K562 (cell line): ENCODE measurements at regions not wholly inside any gene's neighbourhood (a gene's known extent, or its start where the extent isn't known, plus 50 kb on each side); places are given as distances from the start of the nearest gene placed in this dataset.

Experiments used
- ATAC-seq: fragments of 200-7000 bp; cut with Tn5 transposase; 3 replicates; pipeline ENCODE4 v1.9.1; 2020; ENCODE audit warnings: moderate library complexity
- BruUV-seq: library from RNA; stranded (reverse); fragments of 400-500 nt; replicated peaks from 2 replicates; lab custom pipeline; 2021; lab: Mats Ljungman, UMichigan
- CTCF ChIA-PET: fragments of 300-600 bp; formaldehyde crosslinking; extraction: SDS; loops from one replicate; lab custom pipeline; 2021; ENCODE audit warnings: low intra/inter-chr PET ratio; lab: Yijun Ruan, JAX
- POLR2A ChIA-PET: fragments of 300-600, 350-650 bp; sonication (Branson Sonifier 250); formaldehyde crosslinking; extraction: SDS; loops from one replicate; lab custom pipeline; 2021; ENCODE audit warnings: antibody characterized with exemption, inconsistent platforms; lab: Yijun Ruan, JAX
- DNase-seq, 4 experiments: peaks; one replicate each; pipeline versions ENCODE4 v3.0.0 to v3.0.0-alpha.2; 2011 to 2018; ENCODE audit warnings: low spot score in 3 of 4, mixed read lengths in 3 of 4; ENCODE audit errors: extremely low read depth in 1 of 4
- FAIRE-seq: peaks from 2 replicates; lab custom pipeline; 2011; peaks lifted over from hg19 to GRCh38; lab: Jason Lieb, UNC
- H2AFZ ChIP-seq: 2 replicates; pipeline ENCODE4 v1.6.0; 2011; ENCODE audit warnings: low read depth, low read length, control low read depth, inconsistent platforms
- H3K27ac ChIP-seq: fragments of 200-600 bp; 3 replicates; pipeline ENCODE4 v1.8.0; 2011; ENCODE audit warnings: low read depth, mild to moderate bottlenecking, control low read depth, inconsistent platforms, low read length, moderate library complexity, mixed read lengths; ENCODE audit errors: extremely low read depth
- H3K27me3 ChIP-seq, 2 experiments: fragments of 300-600 bp in 1 of 2; 2 replicates in 1 of 2; 3 replicates in 1 of 2; pipeline versions ENCODE4 v1.6.0 to v1.8.0; 2011; ENCODE audit warnings: inconsistent platforms in 2 of 2, low read length in 2 of 2, mild to moderate bottlenecking in 1 of 2, mixed read lengths in 1 of 2, moderate library complexity in 1 of 2; ENCODE audit not compliant: control insufficient read depth in 2 of 2, insufficient read depth in 2 of 2
- H3K36me3 ChIP-seq: fragments of 300-600 bp; 3 replicates; pipeline ENCODE4 v1.8.0; 2011; ENCODE audit warnings: mild to moderate bottlenecking, low read length, inconsistent platforms; ENCODE audit not compliant: control insufficient read depth, insufficient read depth
- H3K4me1 ChIP-seq, 2 experiments: fragments of 200-600 bp in 1 of 2; replicated peaks in 1 of 2; 2 replicates in 1 of 2; 3 replicates in 1 of 2; pipeline versions ENCODE4 v1.5.1 to v1.8.0; 2011; ENCODE audit warnings: inconsistent platforms in 2 of 2, low read length in 2 of 2, mild to moderate bottlenecking in 1 of 2, mixed read lengths in 1 of 2, moderate library complexity in 1 of 2; ENCODE audit not compliant: control insufficient read depth in 2 of 2, insufficient read depth in 2 of 2
- H3K4me2 ChIP-seq: 2 replicates; pipeline ENCODE4 v1.6.1; 2011; ENCODE audit warnings: low read length, control low read depth, inconsistent platforms, mixed read lengths; ENCODE audit not compliant: insufficient read depth
- H3K4me3 ChIP-seq: fragments of 200-600 bp; sonication (generic), shearing (Covaris generic); 2 replicates; pipeline ENCODE4 v1.5.1; 2016; ENCODE audit warnings: control low read depth, inconsistent platforms
- H3K79me2 ChIP-seq: fragments of 200-600 bp; 3 replicates; pipeline ENCODE4 v1.8.0; 2011; ENCODE audit warnings: low read length, inconsistent platforms; ENCODE audit not compliant: control insufficient read depth, insufficient read depth
- H3K9ac ChIP-seq, 2 experiments: 2 replicates each; pipeline versions ENCODE4 v1.6.0 to v1.6.1; 2011; ENCODE audit warnings: low read depth in 2 of 2, low read length in 2 of 2, control low read depth in 1 of 2, inconsistent platforms in 1 of 2, mild to moderate bottlenecking in 1 of 2, mixed read lengths in 1 of 2; ENCODE audit not compliant: insufficient read depth in 1 of 2
- H3K9me1 ChIP-seq: one replicate; pipeline ENCODE4 v1.6.0; 2011; ENCODE audit warnings: inconsistent platforms, mild to moderate bottlenecking, low read length, moderate library complexity; ENCODE audit not compliant: control insufficient read depth, insufficient read depth
- H3K9me3 ChIP-seq: replicated peaks from 2 replicates; pipeline ENCODE4 v1.5.1; 2011; ENCODE audit warnings: low read depth, low read length, inconsistent platforms; ENCODE audit not compliant: control insufficient read depth, insufficient read depth
- H4K20me1 ChIP-seq: replicated peaks from 2 replicates; pipeline ENCODE4 v1.6.1; 2011; ENCODE audit warnings: low read length, inconsistent platforms, mixed read lengths; ENCODE audit not compliant: control insufficient read depth, insufficient read depth
- E2F3 ChIP-seq: fragments of 250-450 bp; sonication (Bioruptor Pico); IDR thresholded peaks from 2 replicates; pipeline ENCODE4 v1.4.0; 2020; ENCODE audit warnings: mild to moderate bottlenecking
- ETS2 ChIP-seq: IDR thresholded peaks from 2 replicates; pipeline ENCODE4 v1.6.1; 2016; ENCODE audit warnings: borderline replicate concordance, missing genetic modification characterization, mild to moderate bottlenecking, moderate library complexity, missing compliant biosample characterization; ENCODE audit not compliant: poor library complexity, severe bottlenecking
- HIVEP1 ChIP-seq: fragments of 250-450 bp; sonication (Bioruptor Pico); IDR thresholded peaks from 2 replicates; pipeline ENCODE4 v1.4.0; 2020; ENCODE audit warnings: mild to moderate bottlenecking
- KHSRP ChIP-seq: fragments of 450-650 bp; IDR thresholded peaks from 2 replicates; pipeline ENCODE4 v1.6.1; 2017
- MYBL2 ChIP-seq, 2 experiments: fragments of 450-650 bp in 1 of 2; sonication (generic) in 1 of 2; formaldehyde crosslinking in 1 of 2; IDR thresholded peaks; 2 replicates each; pipeline versions ENCODE4 v1.6.1 to v1.8.1; 2017 to 2022; ENCODE audit warnings: borderline replicate concordance in 1 of 2, inconsistent platforms in 1 of 2, low read depth in 1 of 2, mild to moderate bottlenecking in 1 of 2, missing genetic modification reagents in 1 of 2, moderate library complexity in 1 of 2
- POLR2AphosphoS2 ChIP-seq: IDR thresholded peaks from 2 replicates; pipeline ENCODE4 v1.6.1; 2012; ENCODE audit warnings: low read length, improper control_type of control experiment
- TEAD4 ChIP-seq, 2 experiments: sonication (generic) in 1 of 2; formaldehyde crosslinking in 1 of 2; IDR thresholded peaks; 2 replicates each; pipeline versions ENCODE4 v1.6.1 to v1.8.0; 2012 to 2022; ENCODE audit warnings: borderline replicate concordance in 1 of 2, inconsistent platforms in 1 of 2, low read length in 1 of 2, mild to moderate bottlenecking in 1 of 2, missing genetic modification reagents in 1 of 2
- ZEB2 ChIP-seq: fragments of 450-650 bp; IDR thresholded peaks from 2 replicates; pipeline ENCODE4 v1.6.1; 2016
- ZKSCAN1 ChIP-seq: fragments of 150-350 bp; IDR thresholded peaks from 2 replicates; pipeline ENCODE4 v1.6.1; 2016; ENCODE audit warnings: low read depth, low read length
- ZNF217 ChIP-seq: sonication (generic); formaldehyde crosslinking; IDR thresholded peaks from 2 replicates; pipeline ENCODE4 v1.8.0; 2022; ENCODE audit warnings: mild to moderate bottlenecking, missing genetic modification reagents
- ZNF57 ChIP-seq: fragments of 450-650 bp; formaldehyde crosslinking; IDR thresholded peaks from 2 replicates; pipeline ENCODE4 v1.4.0; 2020; ENCODE audit warnings: mild to moderate bottlenecking, moderate library complexity
- WGBS: fragments of 100-300 bp; shearing (Covaris generic); methylation state at CpG from one replicate; pipeline ENCODE4 v1.1.6; 2016; ENCODE audit warnings: low coverage, mixed read lengths; ENCODE audit not compliant: insufficient coverage; ENCODE audit errors: missing lambda C conversion rate; 5-methylcytosine and 5-hydroxymethylcytosine counted together
- in situ Hi-C: fragments of 300-500 bp; cut with MboI; formaldehyde crosslinking; loops from 4 replicates; pipeline ENCODE4 v1.15.0; 2018; ENCODE audit warnings: inconsistent platforms, mixed read lengths
- intact Hi-C: fragments of 100-400 bp; cut with micrococcal nuclease; formaldehyde crosslinking; loops from 2 replicates; pipeline ENCODE4 v1.14.2; 2022
- TF ChIP-seq, protein P1 (sequence below), 2 experiments: fragments of 450-650 bp; formaldehyde crosslinking in 1 of 2; IDR thresholded peaks; 2 replicates each; pipeline versions ENCODE4 v1.4.0 to v1.6.1; 2014 to 2020; ENCODE audit warnings: mild to moderate bottlenecking in 2 of 2, borderline replicate concordance in 1 of 2, low read depth in 1 of 2
- TF ChIP-seq, protein P2 (sequence below), 2 experiments: fragments of 450-650 bp; conservative IDR thresholded peaks; 2 replicates each; pipeline ENCODE4 v1.6.1; 2017; ENCODE audit warnings: mild to moderate bottlenecking in 2 of 2, moderate library complexity in 2 of 2

- no peak overlapping the region for H3K4me3 ChIP-seq
- H2AFZ ChIP-seq: no peak overlapping the region
- no peak overlapping the region for H3K9ac ChIP-seq
- DNase-seq (no peak), ATAC-seq (no peak), FAIRE-seq (no peak)
- no peaks in the 10 kb centered on the region for H3K9me3 ChIP-seq
- H3K4me1 ChIP-seq: no peaks in the 10 kb centered on the region
- H4K20me1 ChIP-seq: no peaks in the 10 kb centered on the region
- intact Hi-C loops: loop anchor here (10.0 kb wide), 1 partner anchor 397 kb away; the partner anchor contains the start of gene MN1
- BruUV-seq: no TSS peak
- peaks cover 0 to 7% of the 10 kb centered on the region in 2 experiments; a peak in 2 of 5 replicates for H3K27me3 ChIP-seq
- H3K4me2 ChIP-seq: no peak overlapping the region
- H3K9me1 ChIP-seq: no peaks in the 10 kb centered on the region
- in situ Hi-C loops: loop anchor here (25.0 kb wide), 2 partner anchors 404 to 604 kb away; partner anchors contain the start of gene MN1
- no peaks in the 10 kb centered on the region for H3K36me3 ChIP-seq
- H3K79me2 ChIP-seq: no peaks in the 10 kb centered on the region
- ChIA-PET POLR2A (interaction anchor here (1.0 kb wide), 1 partner anchor 572 kb away, joined by 3 read pairs; no protein-coding TSS in a partner anchor), CTCF (no interaction called here)
- WGBS: 0% methylated on average over 2 of the region's 2 CpGs
- no peak overlapping the region for H3K27ac ChIP-seq
- TF ChIP-seq, protein P1, sequence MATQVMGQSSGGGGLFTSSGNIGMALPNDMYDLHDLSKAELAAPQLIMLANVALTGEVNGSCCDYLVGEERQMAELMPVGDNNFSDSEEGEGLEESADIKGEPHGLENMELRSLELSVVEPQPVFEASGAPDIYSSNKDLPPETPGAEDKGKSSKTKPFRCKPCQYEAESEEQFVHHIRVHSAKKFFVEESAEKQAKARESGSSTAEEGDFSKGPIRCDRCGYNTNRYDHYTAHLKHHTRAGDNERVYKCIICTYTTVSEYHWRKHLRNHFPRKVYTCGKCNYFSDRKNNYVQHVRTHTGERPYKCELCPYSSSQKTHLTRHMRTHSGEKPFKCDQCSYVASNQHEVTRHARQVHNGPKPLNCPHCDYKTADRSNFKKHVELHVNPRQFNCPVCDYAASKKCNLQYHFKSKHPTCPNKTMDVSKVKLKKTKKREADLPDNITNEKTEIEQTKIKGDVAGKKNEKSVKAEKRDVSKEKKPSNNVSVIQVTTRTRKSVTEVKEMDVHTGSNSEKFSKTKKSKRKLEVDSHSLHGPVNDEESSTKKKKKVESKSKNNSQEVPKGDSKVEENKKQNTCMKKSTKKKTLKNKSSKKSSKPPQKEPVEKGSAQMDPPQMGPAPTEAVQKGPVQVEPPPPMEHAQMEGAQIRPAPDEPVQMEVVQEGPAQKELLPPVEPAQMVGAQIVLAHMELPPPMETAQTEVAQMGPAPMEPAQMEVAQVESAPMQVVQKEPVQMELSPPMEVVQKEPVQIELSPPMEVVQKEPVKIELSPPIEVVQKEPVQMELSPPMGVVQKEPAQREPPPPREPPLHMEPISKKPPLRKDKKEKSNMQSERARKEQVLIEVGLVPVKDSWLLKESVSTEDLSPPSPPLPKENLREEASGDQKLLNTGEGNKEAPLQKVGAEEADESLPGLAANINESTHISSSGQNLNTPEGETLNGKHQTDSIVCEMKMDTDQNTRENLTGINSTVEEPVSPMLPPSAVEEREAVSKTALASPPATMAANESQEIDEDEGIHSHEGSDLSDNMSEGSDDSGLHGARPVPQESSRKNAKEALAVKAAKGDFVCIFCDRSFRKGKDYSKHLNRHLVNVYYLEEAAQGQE (IDR thresholded peaks at IDR 0.05; ENCODE audit: borderline replicate concordance): no peak
- TF ChIP-seq, protein P1 (CRISPR knock-in tag; IDR thresholded peaks at IDR 0.05; ENCODE audit: low read depth): no peak
- TF ChIP-seq, protein P2, sequence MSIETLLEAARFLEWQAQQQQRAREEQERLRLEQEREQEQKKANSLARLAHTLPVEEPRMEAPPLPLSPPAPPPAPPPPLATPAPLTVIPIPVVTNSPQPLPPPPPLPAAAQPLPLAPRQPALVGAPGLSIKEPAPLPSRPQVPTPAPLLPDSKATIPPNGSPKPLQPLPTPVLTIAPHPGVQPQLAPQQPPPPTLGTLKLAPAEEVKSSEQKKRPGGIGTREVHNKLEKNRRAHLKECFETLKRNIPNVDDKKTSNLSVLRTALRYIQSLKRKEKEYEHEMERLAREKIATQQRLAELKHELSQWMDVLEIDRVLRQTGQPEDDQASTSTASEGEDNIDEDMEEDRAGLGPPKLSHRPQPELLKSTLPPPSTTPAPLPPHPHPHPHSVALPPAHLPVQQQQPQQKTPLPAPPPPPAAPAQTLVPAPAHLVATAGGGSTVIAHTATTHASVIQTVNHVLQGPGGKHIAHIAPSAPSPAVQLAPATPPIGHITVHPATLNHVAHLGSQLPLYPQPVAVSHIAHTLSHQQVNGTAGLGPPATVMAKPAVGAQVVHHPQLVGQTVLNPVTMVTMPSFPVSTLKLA (conservative IDR thresholded peaks at IDR 0.05): no peak
- no peak for TF ChIP-seq ZEB2
- no peak for TF ChIP-seq ZKSCAN1
- no peak for TF ChIP-seq HIVEP1 (CRISPR knock-in tag)
- no peak for TF ChIP-seq ZNF217 (CRISPR knock-in tag)
- TF ChIP-seq ZNF57 (CRISPR knock-in tag): no peak
- no peak for TF ChIP-seq KHSRP
- no peak for TF ChIP-seq TEAD4 (IDR thresholded peaks at IDR 0.05; ENCODE audit: low read length)
- no peak for TF ChIP-seq TEAD4 (CRISPR knock-in tag; IDR thresholded peaks at IDR 0.05; ENCODE audit: borderline replicate concordance)
- TF ChIP-seq MYBL2 (IDR thresholded peaks at IDR 0.05; ENCODE audit: low read depth): no peak
- no peak for TF ChIP-seq MYBL2 (CRISPR knock-in tag; IDR thresholded peaks at IDR 0.05; ENCODE audit: borderline replicate concordance)
- no peak for TF ChIP-seq E2F3 (CRISPR knock-in tag)
- TF ChIP-seq POLR2AphosphoS2: no peak
- TF ChIP-seq ETS2 (tag): no peak
Observed at GRCh38 chr22:27408068-27408467, 393.5 kb downstream of the MN1 start.
